ENCODE measurements at regions not wholly inside any gene's neighbourhood (a gene's known extent, or its start where the extent isn't known, plus 50 kb on each side); places are given as distances from the start of the nearest gene placed in this dataset.
A peak's percentile ranks its signal among the peaks of the same experiment; 100 is the strongest.
"Not testable (repeated sequence)": the region's sequence is repeated elsewhere in the genome, so short reads cannot be mapped to it uniquely, and the experiment has no call there.

- DNase-seq = no peak
Observed at GRCh38 chr9:85199866-85200495, 530.5 kb downstream of the NTRK2 start.

DNA sequence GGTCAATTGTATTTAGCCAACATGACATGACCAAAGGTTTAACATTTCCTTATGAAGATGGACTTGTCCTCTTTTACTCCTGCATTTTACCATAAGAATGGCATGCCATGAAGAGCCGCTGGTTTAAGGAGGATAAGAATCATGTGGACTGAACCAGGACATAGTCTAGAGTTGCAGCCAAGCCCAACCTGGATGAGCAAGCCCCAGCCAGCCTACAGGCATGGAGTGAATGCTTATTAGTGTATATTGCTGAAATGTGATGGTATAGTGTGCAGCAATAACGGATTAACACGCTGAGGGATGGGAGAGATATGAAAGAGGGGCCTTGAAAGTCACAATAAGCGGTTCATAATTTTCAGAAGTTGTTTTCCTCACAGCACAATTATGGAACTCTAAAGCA, 523.2 kb downstream of the NTRK2 start:
- no peak for DNase-seq

- DNase-seq = no peak
Observed at GRCh38 chr9:85186218-85186585, 516.7 kb downstream of the NTRK2 start.

- no peak for DNase-seq
Observed at GRCh38 chr9:85185486-85186217, 516.1 kb downstream of the NTRK2 start.

DNA sequence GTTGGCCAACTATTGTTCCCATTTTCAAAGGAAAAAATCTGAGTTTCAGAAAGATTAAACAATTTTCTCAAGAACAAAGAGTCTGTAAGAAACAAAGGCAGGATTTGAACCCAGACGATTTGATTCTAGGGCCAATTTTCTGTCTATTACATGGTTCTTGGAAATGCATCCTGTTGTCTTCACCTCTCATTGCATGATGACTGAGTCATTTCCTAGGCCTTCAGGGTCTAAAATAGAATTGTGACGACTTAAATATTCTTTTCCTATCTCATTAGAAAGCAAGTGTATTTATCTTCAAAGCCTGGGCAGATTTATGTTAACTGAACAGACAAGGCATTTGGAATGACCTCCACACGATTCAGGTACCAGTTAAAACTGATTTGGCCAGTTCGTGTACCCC, 512.9 kb downstream of the NTRK2 start:
- DNase-seq = no peak

- DNase-seq = peak; percentile 94
Observed at GRCh38 chr9:85178474-85178873, 508.9 kb downstream of the NTRK2 start.

GRCh38 chr9:85173967-85174366, 504.4 kb downstream of the NTRK2 start:
- no peak for DNase-seq

DNA sequence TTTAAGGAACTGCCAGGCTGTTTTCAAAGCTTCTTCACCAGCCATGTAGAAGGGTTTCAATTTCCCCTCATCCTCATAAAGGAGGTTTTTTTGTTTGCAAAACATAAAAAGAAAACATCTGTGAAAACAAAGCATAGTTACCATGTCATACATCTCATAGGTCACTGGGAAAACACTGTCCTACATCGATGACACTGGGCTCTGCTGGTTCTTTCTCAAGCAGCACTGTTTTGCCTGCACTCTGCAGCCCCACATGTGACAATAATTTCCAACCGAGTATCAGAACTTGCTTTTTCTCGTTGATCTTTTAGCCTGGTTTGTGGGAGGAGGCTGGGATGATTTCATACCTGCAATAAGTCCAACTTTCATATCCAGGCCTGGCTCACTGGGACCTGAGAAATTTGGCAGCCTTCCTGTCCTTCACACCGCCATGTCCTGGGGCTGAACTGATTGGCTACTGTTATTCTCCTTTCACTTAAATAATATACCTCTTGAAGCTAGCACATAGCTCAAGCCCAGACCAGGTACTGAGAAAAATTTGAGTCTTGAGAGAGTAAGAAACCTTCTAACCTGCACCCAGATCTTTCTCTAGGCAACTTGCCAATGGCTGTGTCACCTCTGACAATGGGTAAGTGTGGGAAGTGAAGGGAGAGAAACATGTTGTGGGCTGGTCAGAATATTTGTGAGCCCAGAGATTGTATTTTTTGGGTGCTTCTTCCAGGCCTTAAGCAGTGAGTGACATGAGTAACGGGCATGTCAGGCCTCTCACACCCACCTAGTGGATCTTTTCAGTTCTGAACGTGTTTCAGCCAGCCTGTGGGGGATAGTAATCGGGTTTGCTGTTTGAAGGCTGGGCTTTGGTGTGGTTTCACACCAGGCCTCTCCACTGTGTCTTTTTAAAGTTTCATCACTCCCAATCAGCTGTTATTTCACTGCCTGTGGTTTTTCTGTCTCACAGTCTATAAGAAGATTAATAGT, 502.8 kb downstream of the NTRK2 start:
- no peak for DNase-seq

DNA sequence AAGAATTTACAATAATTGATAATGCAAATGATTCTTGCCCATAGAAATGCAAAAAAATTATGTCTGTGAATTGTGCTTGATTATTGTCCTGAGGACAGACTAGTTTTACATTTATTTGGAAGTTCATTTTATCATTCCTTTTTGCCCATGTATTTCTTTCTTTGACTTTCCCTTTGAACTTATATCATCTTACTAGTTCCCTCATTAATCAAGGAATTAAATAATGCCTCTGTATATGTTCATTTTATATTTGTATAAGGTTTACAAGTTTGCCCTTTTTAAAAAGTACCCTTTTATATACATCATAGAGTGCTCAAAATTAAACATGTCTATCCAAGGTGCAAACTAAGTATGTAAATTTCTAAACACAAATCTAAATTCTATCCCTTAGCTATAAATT, 501.6 kb downstream of the NTRK2 start:
- no peak for DNase-seq

DNA sequence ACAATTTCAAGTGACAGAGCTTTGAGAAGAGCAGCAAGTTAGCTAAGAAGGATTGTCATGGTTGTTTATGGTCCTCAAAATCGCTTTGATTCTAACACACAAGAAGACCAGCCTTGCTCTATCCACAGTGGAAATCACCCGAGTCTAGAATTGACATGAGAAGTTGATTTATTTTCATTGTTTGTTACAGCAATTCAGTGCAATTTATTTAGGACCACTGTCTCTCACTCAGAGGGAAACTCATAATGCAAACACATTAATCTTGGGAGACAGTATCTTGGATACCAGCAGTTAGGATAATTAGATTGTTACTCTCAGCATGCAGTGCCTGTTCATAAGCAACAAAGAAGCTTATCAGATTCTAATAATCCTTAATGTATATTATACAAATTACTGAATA, 498.9 kb downstream of the NTRK2 start:
- peak; percentile 15 for DNase-seq

GRCh38 chr9:85167146-85167545, 497.6 kb downstream of the NTRK2 start:
- no peak for DNase-seq

DNA sequence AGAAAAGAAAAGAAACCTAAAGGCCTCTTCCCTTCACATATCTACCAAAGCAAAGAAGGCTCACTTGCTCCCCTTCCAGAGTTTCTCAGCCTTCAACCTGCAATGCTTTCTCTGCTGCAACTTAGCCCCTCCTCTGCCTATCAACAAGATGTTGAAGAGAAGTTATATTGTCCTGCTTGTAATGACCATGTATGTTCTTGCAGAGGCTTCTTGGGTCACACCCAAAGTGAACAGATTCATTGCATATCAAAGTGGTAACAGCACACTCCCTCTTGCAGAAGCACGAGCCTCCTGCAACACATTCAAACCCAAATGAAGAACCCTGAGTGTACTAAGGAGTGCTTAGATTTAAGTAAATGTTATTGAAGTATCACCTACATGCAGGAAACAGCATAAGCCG, 494.3 kb downstream of the NTRK2 start:
- no peak for DNase-seq

DNA sequence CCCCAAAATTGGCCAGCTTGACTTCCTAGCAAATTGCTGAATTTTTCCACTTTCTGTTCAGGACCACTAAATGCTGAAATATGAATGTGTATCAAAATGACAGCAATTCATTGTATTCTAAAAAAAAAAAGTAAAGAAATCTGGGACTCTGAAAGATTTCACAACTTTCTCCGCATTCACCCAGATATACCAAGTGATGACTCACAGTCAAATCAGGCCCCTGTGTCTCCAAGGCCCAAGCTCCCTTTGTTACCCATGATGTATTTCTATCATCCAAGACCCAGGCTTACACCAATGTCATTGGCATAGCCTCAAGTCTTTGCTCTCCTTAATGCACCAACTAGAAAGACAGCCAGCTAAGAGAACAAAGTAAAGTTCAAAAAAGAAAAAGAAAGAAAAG, 493.9 kb downstream of the NTRK2 start:
- no peak for DNase-seq

DNA sequence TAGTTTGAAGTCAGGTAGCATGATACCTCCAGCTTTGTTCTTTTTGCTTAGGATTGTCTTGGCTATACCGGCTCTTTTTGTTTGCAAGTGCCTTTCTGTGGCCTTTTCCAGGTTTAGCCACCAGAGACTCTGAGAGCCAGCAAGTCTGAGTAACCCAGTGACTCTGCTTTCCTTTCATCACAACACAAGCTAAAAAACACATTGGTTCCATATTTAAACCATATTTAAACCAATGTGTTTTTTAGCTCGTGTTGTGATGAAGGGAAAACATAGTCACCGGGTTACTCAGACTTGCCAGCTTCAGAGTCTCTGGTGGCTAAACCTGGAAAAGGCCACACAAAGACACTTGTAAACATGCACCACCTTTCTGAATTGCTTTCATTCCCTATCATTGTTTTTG, 493.3 kb downstream of the NTRK2 start:
- no peak for DNase-seq

- not testable (repeated sequence) for DNase-seq
Observed at GRCh38 chr9:85160944-85161343, 491.4 kb downstream of the NTRK2 start.

DNA sequence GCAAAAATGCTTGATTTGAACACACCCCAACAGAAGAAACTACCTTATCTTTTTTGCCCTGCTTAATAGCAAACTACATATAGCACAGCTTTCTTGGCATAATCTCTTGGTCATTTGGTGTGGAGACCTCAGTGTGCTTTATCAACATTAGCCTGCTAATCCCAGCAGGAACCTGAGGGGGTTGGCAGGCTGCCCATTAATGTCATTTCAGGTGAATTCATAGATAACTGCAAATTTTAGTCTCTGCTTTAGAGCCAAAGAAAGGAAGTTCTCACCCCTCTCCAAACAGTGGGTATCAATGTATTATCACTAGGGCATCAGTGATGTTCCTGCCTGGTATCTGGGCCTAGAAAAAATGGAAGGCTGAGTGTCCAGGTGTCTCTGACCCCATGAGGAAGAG, 489.0 kb downstream of the NTRK2 start:
- DNase-seq = no peak

DNA sequence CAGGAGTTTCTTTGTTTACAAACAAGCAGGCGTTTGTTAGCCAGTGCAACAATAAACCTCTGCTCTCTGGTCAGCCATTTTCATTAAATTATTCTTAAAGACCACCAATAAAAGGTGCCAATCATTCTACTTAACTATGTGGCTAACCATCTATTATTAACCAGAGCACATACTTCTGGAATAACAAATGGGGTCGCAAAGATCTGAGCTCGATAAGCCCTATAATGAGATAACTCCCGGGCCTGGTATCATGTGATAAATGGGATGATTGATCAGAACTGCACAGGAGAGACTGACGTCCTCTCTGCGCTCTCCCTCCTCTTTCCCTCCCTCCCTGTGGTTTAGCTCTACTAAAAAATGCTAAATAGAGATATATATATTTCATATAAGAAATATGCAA, 488.2 kb downstream of the NTRK2 start:
- no peak for DNase-seq

DNA sequence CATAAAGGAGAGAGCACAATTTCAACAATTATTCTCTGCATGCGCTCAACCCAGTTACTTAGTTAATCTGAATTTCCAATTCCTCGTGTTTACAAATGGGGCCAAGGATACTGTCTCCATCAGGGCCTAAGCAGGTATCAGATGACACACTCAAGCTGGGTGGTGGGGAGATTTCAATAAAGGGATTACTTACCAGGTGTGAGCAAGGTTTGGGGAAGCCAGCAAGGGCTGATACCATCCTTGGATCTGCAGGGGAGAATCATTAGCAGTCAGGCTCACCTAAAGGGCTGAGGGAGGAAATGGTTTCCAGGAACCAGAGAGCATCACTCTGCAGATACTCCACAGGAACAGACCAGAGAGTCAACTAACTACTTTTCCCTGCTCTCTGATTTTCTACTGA, 487.1 kb downstream of the NTRK2 start:
- no peak for DNase-seq

DNA sequence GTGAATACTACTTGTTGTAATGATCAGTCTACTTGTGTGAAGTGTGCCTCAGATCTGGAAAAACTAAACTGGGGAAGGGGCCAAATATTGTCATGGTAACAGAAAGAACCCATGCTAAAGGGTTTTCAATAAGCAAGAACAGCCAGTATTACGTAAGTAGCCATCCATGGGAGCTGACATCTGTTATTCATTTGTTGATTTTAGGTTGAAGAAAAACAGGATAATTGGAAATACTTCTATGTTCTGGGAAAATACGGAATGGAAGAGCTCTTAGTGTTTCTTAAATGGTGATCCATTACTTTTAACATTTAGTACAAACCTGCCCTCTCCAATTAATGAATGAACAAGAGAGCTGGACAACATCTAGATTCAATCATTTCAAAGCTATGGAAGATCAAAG, 485.8 kb downstream of the NTRK2 start:
- no peak for DNase-seq

GRCh38 chr9:85151741-85152140, 482.2 kb downstream of the NTRK2 start:
- no peak for DNase-seq

GRCh38 chr9:85151162-85151561, 481.6 kb downstream of the NTRK2 start:
- no peak for DNase-seq

GRCh38 chr9:85147046-85147640, 477.6 kb downstream of the NTRK2 start:
- DNase-seq = no peak

- DNase-seq = peak; percentile 44
Observed at GRCh38 chr9:85142968-85143367, 473.4 kb downstream of the NTRK2 start.

Measured in NCI-H1105 treated with DMSO at 0.1 percent for 48 hours (cell line).